ENCODE measurements at regions not wholly inside any gene's neighbourhood (a gene's known extent, or its start where the extent isn't known, plus 50 kb on each side); places are given as distances from the start of the nearest gene placed in this dataset.

DNA sequence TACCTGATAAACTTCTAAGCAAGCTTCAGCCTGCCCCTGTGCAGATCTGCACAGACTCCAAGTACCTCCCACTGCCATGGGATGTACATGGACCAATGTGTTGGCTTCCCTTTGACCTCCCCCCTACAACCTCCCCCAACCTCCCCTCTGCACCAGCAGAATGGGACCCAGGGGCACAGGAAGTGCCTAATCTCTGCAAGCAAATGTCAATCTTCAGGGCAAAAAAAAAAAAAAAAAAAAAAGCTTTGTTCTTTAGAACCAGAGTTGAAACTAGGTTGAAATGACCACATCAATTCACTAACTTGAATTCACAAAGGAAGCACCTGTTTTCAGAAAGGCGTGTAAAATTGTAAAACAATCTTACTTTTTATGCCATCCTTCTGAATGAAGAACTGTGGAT is 53.9 kb upstream of the TIAM1 start:
- Histone ChIP-seq H3K27me3 (replicated peaks; ENCODE audit: insufficient read depth) (no peaks in the 10 kb centered on the region), H3K36me3 (no peaks in the 10 kb centered on the region), H3K9me3 (no peaks in the 10 kb centered on the region), H3K27ac (no peak overlapping the region), H3K4me3 (no peak overlapping the region), H3K4me1 (ENCODE audit: control insufficient read depth in 1 of 2, low read depth in 2 of 2) (no peaks in the 10 kb centered on the region)
- ATAC-seq (ENCODE audit: insufficient number of reproducible peaks, low FRiP score, low read depth) (no peak), DNase-seq (ENCODE audit: low spot score) (no peak)
- TF ChIP-seq, protein P1, sequence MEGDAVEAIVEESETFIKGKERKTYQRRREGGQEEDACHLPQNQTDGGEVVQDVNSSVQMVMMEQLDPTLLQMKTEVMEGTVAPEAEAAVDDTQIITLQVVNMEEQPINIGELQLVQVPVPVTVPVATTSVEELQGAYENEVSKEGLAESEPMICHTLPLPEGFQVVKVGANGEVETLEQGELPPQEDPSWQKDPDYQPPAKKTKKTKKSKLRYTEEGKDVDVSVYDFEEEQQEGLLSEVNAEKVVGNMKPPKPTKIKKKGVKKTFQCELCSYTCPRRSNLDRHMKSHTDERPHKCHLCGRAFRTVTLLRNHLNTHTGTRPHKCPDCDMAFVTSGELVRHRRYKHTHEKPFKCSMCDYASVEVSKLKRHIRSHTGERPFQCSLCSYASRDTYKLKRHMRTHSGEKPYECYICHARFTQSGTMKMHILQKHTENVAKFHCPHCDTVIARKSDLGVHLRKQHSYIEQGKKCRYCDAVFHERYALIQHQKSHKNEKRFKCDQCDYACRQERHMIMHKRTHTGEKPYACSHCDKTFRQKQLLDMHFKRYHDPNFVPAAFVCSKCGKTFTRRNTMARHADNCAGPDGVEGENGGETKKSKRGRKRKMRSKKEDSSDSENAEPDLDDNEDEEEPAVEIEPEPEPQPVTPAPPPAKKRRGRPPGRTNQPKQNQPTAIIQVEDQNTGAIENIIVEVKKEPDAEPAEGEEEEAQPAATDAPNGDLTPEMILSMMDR (IDR thresholded peaks at IDR 0.05), result no peak

DNA sequence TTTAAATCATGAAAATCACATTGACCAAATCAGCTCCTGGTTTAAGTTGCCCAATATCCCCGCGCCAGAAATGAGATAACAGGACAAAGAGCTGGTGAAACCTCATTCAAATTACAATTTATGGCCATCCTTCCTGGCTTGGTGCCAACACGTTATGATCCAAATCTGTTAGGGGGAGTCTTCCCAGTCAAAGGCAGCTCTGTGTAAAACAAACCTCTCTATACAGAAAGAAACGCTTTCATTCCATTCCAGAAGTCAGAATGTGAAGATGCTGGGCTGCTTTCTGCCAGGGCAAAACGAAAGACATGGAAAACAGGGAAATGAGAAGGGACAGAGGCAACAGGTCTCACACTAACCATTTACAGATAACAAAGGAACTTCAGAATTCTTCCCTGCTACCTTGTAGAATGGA is 53.5 kb upstream of the TIAM1 start:
- Histone ChIP-seq H3K4me3 (no peak overlapping the region), H3K4me1 (ENCODE audit: control insufficient read depth in 1 of 2, low read depth in 2 of 2) (no peaks in the 10 kb centered on the region), H3K36me3 (no peaks in the 10 kb centered on the region), H3K9me3 (no peaks in the 10 kb centered on the region), H3K27ac (no peak overlapping the region), H3K27me3 (replicated peaks; ENCODE audit: insufficient read depth) (no peaks in the 10 kb centered on the region)
- TF ChIP-seq, protein P1 (IDR thresholded peaks at IDR 0.05), result no peak
- ATAC-seq (ENCODE audit: insufficient number of reproducible peaks, low FRiP score, low read depth) (no peak), DNase-seq (ENCODE audit: low spot score) (no peak)

DNA sequence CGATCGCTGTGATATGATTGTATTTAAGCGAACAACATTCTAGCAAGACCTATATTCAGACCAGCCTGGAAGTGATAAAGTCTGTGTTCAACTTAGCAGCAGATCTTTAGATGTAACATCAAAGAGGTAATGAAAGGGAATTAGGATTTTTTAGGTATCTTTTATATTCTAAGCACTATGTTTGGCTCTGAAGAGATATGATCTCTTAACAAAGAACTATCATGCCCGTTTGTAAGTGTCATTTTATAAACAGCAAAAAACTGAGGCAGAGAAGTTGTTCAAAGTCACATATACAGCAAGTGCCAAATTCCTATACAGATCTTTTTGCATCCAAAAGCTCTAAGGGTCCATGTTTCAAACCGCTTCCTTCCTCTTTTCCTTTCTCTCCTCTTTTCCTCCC is 53.0 kb upstream of the TIAM1 start:
- TF ChIP-seq, protein P1 (IDR thresholded peaks at IDR 0.05), result no peak
- Histone ChIP-seq H3K9me3 (no peaks in the 10 kb centered on the region), H3K4me1 (ENCODE audit: control insufficient read depth in 1 of 2, low read depth in 2 of 2) (no peaks in the 10 kb centered on the region), H3K4me3 (no peak overlapping the region), H3K36me3 (no peaks in the 10 kb centered on the region), H3K27ac (no peak overlapping the region), H3K27me3 (replicated peaks; ENCODE audit: insufficient read depth) (no peaks in the 10 kb centered on the region)
- DNase-seq (ENCODE audit: low spot score), result no peak
- no peak for ATAC-seq (ENCODE audit: insufficient number of reproducible peaks, low FRiP score, low read depth)

DNA sequence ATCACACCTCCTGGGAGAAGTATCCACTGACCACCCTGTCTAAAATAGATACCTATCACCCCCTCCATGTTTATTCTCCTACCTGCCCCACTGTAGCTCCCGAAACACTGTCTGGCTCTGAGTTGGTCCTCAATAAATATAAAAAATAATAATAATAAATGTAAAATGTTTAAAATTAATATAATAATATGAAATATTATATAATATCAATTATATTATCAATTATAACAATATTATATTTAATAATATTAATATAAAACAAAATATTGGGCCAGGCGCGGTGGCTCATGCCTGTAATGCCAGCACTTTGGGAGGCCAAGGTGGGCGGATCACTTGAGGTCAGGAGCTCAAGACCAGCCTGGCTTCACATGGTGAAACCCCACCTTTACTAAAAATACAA is 52.3 kb upstream of the TIAM1 start:
- no peaks in the 10 kb centered on the region for H3K27me3 ChIP-seq (replicated peaks; ENCODE audit: insufficient read depth)
- no peak overlapping the region for H3K4me3 ChIP-seq
- H3K36me3 ChIP-seq, result no peaks in the 10 kb centered on the region
- H3K27ac ChIP-seq, result no peak overlapping the region
- no peaks in the 10 kb centered on the region for H3K4me1 ChIP-seq (ENCODE audit: control insufficient read depth in 1 of 2, low read depth in 2 of 2)
- no peak for DNase-seq (ENCODE audit: low spot score)
- no peaks in the 10 kb centered on the region for H3K9me3 ChIP-seq
- ATAC-seq (ENCODE audit: insufficient number of reproducible peaks, low FRiP score, low read depth), result no peak
- TF ChIP-seq, protein P1 (IDR thresholded peaks at IDR 0.05), result no peak

DNA sequence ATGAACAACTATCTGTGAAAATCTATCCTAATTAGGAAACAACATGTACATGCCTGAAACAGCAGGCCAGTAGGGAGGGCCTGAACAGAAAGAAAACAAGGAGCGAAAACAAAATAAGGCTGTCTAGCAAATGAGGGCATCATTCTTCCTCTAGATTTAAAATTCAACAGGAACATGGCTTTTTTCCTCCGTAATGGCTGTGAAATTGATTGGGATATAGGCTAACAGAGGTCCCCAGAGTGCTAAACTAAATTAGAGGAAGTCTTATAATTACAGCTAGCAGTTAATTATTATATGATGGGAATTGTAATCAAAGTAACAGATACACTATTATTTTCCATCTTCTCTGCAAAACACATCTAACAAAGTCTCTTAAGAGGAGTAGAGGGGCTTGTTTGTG is 51.7 kb upstream of the TIAM1 start:
- Histone ChIP-seq H3K4me3 (no peak overlapping the region), H3K27me3 (replicated peaks; ENCODE audit: insufficient read depth) (no peaks in the 10 kb centered on the region), H3K27ac (no peak overlapping the region), H3K36me3 (no peaks in the 10 kb centered on the region), H3K4me1 (ENCODE audit: control insufficient read depth in 1 of 2, low read depth in 2 of 2) (no peaks in the 10 kb centered on the region), H3K9me3 (no peaks in the 10 kb centered on the region)
- no peak for DNase-seq (ENCODE audit: low spot score)
- TF ChIP-seq, protein P1 (IDR thresholded peaks at IDR 0.05), result no peak
- ATAC-seq (ENCODE audit: insufficient number of reproducible peaks, low FRiP score, low read depth), result no peak

Measured in thoracic aorta (tissue), 2 donors.